H1 (cell line): ENCODE measurements at regions not wholly inside any gene's neighbourhood (a gene's known extent, or its start where the extent isn't known, plus 50 kb on each side); places are given as distances from the start of the nearest gene placed in this dataset.

Experiments used
- CTCF ChIA-PET: fragments of 300-600 bp; sonication (Branson Sonifier 250); formaldehyde crosslinking; loops from one replicate; lab custom pipeline; 2021; ENCODE audit not compliant: partially characterized antibody; lab: Charles Lee
- POLR2A ChIA-PET: fragments of 300-600 bp; sonication (Branson Sonifier 250); formaldehyde crosslinking; loops from one replicate; lab custom pipeline; 2021; ENCODE audit warnings: inconsistent platforms; ENCODE audit not compliant: partially characterized antibody; lab: Charles Lee
- DNase-seq, 2 experiments: peaks; one replicate each; pipeline versions ENCODE4 v3.0.0 to v3.0.0-alpha.2; 2010 to 2022; ENCODE audit warnings: low spot score in 2 of 2, low read depth in 1 of 2, mixed read lengths in 1 of 2
- FAIRE-seq: peaks from 2 replicates; lab custom pipeline; 2011; peaks lifted over from hg19 to GRCh38; lab: Jason Lieb, UNC
- H2AFZ ChIP-seq: 2 replicates; pipeline ENCODE4 v1.8.1; 2012; ENCODE audit warnings: low read length, inconsistent platforms
- H2AK5ac ChIP-seq: 2 replicates; pipeline ENCODE4 v1.6.1; 2013; ENCODE audit warnings: low read depth, low read length
- H2BK120ac ChIP-seq: replicated peaks from 2 replicates; pipeline ENCODE3; 2013; ENCODE audit warnings: low read depth, low read length, inconsistent platforms
- H2BK12ac ChIP-seq: 2 replicates; pipeline ENCODE4 v1.6.1; 2013; ENCODE audit warnings: low read depth, low read length
- H2BK15ac ChIP-seq: 2 replicates; pipeline ENCODE4 v1.6.1; 2013; ENCODE audit warnings: low read length
- H2BK20ac ChIP-seq: 2 replicates; pipeline ENCODE4 v1.6.1; 2013; ENCODE audit warnings: low read length
- H2BK5ac ChIP-seq: 2 replicates; pipeline ENCODE4 v1.6.1; 2013; ENCODE audit warnings: low read depth, low read length
- H3K14ac ChIP-seq: 2 replicates; pipeline ENCODE4 v1.6.1; 2013; ENCODE audit warnings: inconsistent platforms; ENCODE audit not compliant: insufficient read length
- H3K18ac ChIP-seq: 2 replicates; pipeline ENCODE4 v1.6.1; 2013; ENCODE audit warnings: low read length; ENCODE audit errors: extremely low read depth
- H3K23ac ChIP-seq: 2 replicates; pipeline ENCODE4 v1.6.1; 2013; ENCODE audit warnings: inconsistent platforms; ENCODE audit not compliant: insufficient read length
- H3K23me2 ChIP-seq: 2 replicates; pipeline ENCODE4 v1.6.1; 2013; ENCODE audit warnings: low read depth, low read length
- H3K27ac ChIP-seq: 2 replicates; pipeline ENCODE4 v1.6.1; 2011; ENCODE audit warnings: low read depth, low read length, inconsistent platforms
- H3K27me3 ChIP-seq, 4 experiments: replicated peaks in 1 of 4; 1 replicate in 1 of 4; 2 replicates in 3 of 4; pipeline versions ENCODE4 v1.6.1 to v1.8.1; 2011 to 2013; ENCODE audit warnings: low read length in 3 of 4, mild to moderate bottlenecking in 3 of 4, inconsistent platforms in 2 of 4, mixed read lengths in 2 of 4, moderate library complexity in 1 of 4; ENCODE audit not compliant: control insufficient read depth in 3 of 4, insufficient read depth in 3 of 4; ENCODE audit errors: extremely low read depth in 1 of 4
- H3K36me3 ChIP-seq, 4 experiments: 2 replicates each; pipeline versions ENCODE4 v1.6.1 to v1.8.1; 2011 to 2013; ENCODE audit warnings: mild to moderate bottlenecking in 4 of 4, low read length in 3 of 4, moderate library complexity in 2 of 4, control low read depth in 1 of 4, inconsistent platforms in 1 of 4; ENCODE audit not compliant: insufficient read depth in 4 of 4, control insufficient read depth in 2 of 4
- H3K4ac ChIP-seq: replicated peaks from 2 replicates; pipeline ENCODE3; 2013; ENCODE audit warnings: low read length, low read depth, mixed read lengths, inconsistent platforms; ENCODE audit not compliant: insufficient read length
- H3K4me1 ChIP-seq, 4 experiments: replicated peaks in 1 of 4; 1 replicate in 1 of 4; 2 replicates in 3 of 4; pipeline versions ENCODE4 v1.6.1 to v1.8.1; 2011 to 2013; ENCODE audit warnings: low read length in 3 of 4, inconsistent platforms in 2 of 4, mixed read lengths in 1 of 4; ENCODE audit not compliant: insufficient read depth in 4 of 4, control insufficient read depth in 3 of 4
- H3K4me2 ChIP-seq, 2 experiments: 2 replicates each; pipeline versions ENCODE4 v1.6.1 to v1.8.1; 2011 to 2013; ENCODE audit warnings: low read depth in 2 of 2, low read length in 2 of 2, control low read depth in 1 of 2, inconsistent platforms in 1 of 2, mild to moderate bottlenecking in 1 of 2; ENCODE audit not compliant: insufficient read depth in 1 of 2
- H3K4me3 ChIP-seq, 4 experiments: fragments of 200-600, 300-600 bp in 1 of 4; sonication (generic), shearing (Covaris generic), sonication (Bioruptor Twin) in 1 of 4; 2 replicates each; pipeline versions ENCODE4 v1.5.1 to v1.8.1; 2011 to 2016; ENCODE audit warnings: low read length in 4 of 4, low read depth in 3 of 4, control low read depth in 2 of 4, inconsistent platforms in 2 of 4, mild to moderate bottlenecking in 2 of 4, mixed read lengths in 1 of 4, moderate library complexity in 1 of 4; ENCODE audit not compliant: insufficient read depth in 2 of 4; ENCODE audit errors: extremely low read depth in 1 of 4
- H3K56ac ChIP-seq: replicated peaks from 2 replicates; pipeline ENCODE3; 2013; ENCODE audit warnings: low read depth, mild to moderate bottlenecking, mixed read lengths, low read length, inconsistent platforms; ENCODE audit not compliant: insufficient read length
- H3K79me1 ChIP-seq: 2 replicates; pipeline ENCODE4 v1.6.1; 2013; ENCODE audit warnings: low read depth, low read length, control low read depth
- H3K79me2 ChIP-seq, 2 experiments: 2 replicates each; pipeline versions ENCODE4 v1.6.1 to v1.8.1; 2012 to 2013; ENCODE audit warnings: low read length in 2 of 2, mild to moderate bottlenecking in 2 of 2, inconsistent platforms in 1 of 2; ENCODE audit not compliant: insufficient read depth in 2 of 2, control insufficient read depth in 1 of 2
- H3K9ac ChIP-seq, 4 experiments: replicated peaks in 1 of 4; 1 replicate in 1 of 4; 2 replicates in 3 of 4; pipeline versions ENCODE4 v1.6.1 to v1.8.1; 2011 to 2013; ENCODE audit warnings: low read depth in 3 of 4, low read length in 3 of 4, control low read depth in 2 of 4, mild to moderate bottlenecking in 2 of 4, moderate library complexity in 2 of 4, inconsistent platforms in 1 of 4; ENCODE audit errors: extremely low read depth in 1 of 4
- H3K9me3 ChIP-seq, 2 experiments: 2 replicates each; pipeline versions ENCODE4 v1.6.1 to v1.8.1; 2012 to 2013; ENCODE audit warnings: mild to moderate bottlenecking in 2 of 2, moderate library complexity in 2 of 2, control low read depth in 1 of 2, inconsistent platforms in 1 of 2, low read depth in 1 of 2, low read length in 1 of 2, mixed read lengths in 1 of 2; ENCODE audit not compliant: insufficient read depth in 2 of 2
- H4K20me1 ChIP-seq, 2 experiments: replicated peaks in 1 of 2; 2 replicates each; pipeline versions ENCODE3 to v1.8.1; 2011 to 2013; ENCODE audit warnings: inconsistent platforms in 2 of 2, low read length in 2 of 2, mild to moderate bottlenecking in 1 of 2; ENCODE audit not compliant: insufficient read depth in 2 of 2, control insufficient read depth in 1 of 2
- H4K5ac ChIP-seq: 2 replicates; pipeline ENCODE4 v1.6.1; 2013; ENCODE audit warnings: low read length, low read depth, mixed read lengths, inconsistent platforms; ENCODE audit not compliant: insufficient read length
- H4K8ac ChIP-seq: 2 replicates; pipeline ENCODE4 v1.8.0; 2013; ENCODE audit warnings: mild to moderate bottlenecking, moderate library complexity, low read length, inconsistent platforms; ENCODE audit not compliant: insufficient read depth; ENCODE audit errors: extremely low read depth
- H4K91ac ChIP-seq: replicated peaks from 2 replicates; pipeline ENCODE3; 2013; ENCODE audit warnings: low read length, mixed read lengths, inconsistent platforms; ENCODE audit not compliant: insufficient read length
- ZNF274 ChIP-seq: IDR thresholded peaks from 2 replicates; pipeline ENCODE4 v1.7.0; 2012; ENCODE audit warnings: low read length, borderline replicate concordance; ENCODE audit errors: extremely low read depth
- WGBS, 2 experiments: shearing (Covaris generic) in 1 of 2; methylation state at CpG; one replicate each; pipeline versions ENCODE4 v1.1.6 to v1.1.7; 2013 to 2015; ENCODE audit warnings: low lambda C conversion rate in 2 of 2, mixed read lengths in 2 of 2, inconsistent platforms in 1 of 2, low coverage in 1 of 2, missing lambda C conversion rate in 1 of 2; ENCODE audit not compliant: insufficient replicate concordance in 2 of 2, insufficient coverage in 1 of 2, insufficient read length in 1 of 2; ENCODE audit errors: extremely low coverage in 1 of 2, missing lambda C conversion rate in 1 of 2; 5-methylcytosine and 5-hydroxymethylcytosine counted together

DNA sequence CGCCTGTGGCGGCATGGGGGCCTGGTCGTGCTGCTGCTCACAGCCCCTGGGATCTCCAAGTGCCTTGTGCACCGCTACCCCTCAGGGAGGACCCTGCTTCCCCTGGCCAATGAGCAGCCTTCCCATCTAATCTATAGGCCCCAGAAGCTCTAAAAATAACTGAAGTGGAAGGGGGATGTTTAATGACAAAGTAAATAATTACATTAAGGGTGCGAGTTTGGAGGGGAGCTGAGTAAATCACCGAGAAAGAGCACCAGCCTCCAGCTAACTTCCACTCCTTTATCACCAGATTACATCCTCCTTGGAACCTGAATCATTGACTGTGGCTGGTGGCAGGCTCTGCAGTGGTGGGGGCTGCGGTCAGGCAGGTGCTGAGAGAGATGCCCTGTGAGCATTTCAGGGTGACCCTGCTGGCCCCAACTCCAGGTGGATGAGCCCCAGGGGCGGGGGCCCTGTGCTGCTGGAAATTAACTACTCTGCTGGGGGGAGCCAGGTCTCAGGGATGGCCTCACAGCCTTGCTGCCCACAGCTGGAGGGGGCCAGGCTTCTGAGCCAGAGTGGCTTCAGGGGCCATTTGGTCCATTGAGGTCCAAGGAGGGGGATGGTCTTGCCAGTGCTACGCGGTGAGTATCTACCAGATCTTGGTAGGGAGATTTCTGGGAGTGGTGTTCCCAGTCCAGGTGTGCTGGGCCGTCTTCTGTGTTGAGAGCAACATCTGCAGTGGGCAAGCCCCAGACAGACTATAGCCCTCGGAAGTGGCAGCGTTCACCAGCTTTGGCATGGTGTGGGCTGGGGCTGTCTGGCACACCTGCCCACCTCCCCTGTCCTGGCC lies 74.2 kb downstream of the GLI2 start:
- Histone ChIP-seq H3K27me3 (no peaks in the 10 kb centered on the region; a peak in 1 of 7 replicates), H3K23ac (no peak overlapping the region), H3K4me3 (no peak overlapping the region), H3K56ac (no peak overlapping the region), H3K4me1 (no peaks in the 10 kb centered on the region), H2BK5ac (peak overlapping the region; percentile 60; the same call in 1 of the 2 replicates), H4K20me1 (peaks cover 9 to 13% of the 10 kb centered on the region in 2 experiments), H4K91ac (no peak overlapping the region), H2BK120ac (no peak overlapping the region), H3K79me1 (peaks cover 24% of the 10 kb centered on the region), H2BK20ac (no peak overlapping the region), H2AK5ac (no peak overlapping the region), H2AFZ (no peak overlapping the region), H4K8ac (no peak overlapping the region), H4K5ac (no peak overlapping the region), H3K23me2 (no peaks in the 10 kb centered on the region; the same call in 1 of the 2 replicates), H3K14ac (no peak overlapping the region), H2BK15ac (no peak overlapping the region; the same call in 1 of the 2 replicates), H3K27ac (no peak overlapping the region), H3K9ac (no peak overlapping the region), H3K4ac (no peak overlapping the region), H3K9me3 (no peaks in the 10 kb centered on the region), H2BK12ac (no peak overlapping the region), H3K79me2 (peaks cover 0 to 20% of the 10 kb centered on the region in 2 experiments; a peak in 1 of 4 replicates), H3K36me3 (peaks cover 0 to 9% (median 5%) of the 10 kb centered on the region in 4 experiments; a peak in 5 of 8 replicates), H3K18ac (no peak overlapping the region), H3K4me2 (no peak overlapping the region)
- FAIRE-seq (no peak), DNase-seq (no peak)
- 77% methylated on average over 12 of the region's 13 CpGs; no CpG with 5 or more reads in 1 of the 2 experiments for WGBS, 2 experiments
- POLR2A ChIA-PET = interaction anchor here (0.7 to 2.0 kb wide), 2 partner anchors 10 to 62 kb away, joined by 3 to 4 read pairs; no protein-coding TSS in a partner anchor
- no peak for TF ChIP-seq ZNF274
- CTCF ChIA-PET = interaction anchor here (0.9 to 1.7 kb wide), 3 partner anchors 10 to 250 kb away, joined by 3 to 10 read pairs (median 4); no protein-coding TSS in a partner anchor
